Myocyte (in vitro differentiated cells): ENCODE measurements at regions not wholly inside any gene's neighbourhood (a gene's known extent, or its start where the extent isn't known, plus 50 kb on each side); places are given as distances from the start of the nearest gene placed in this dataset.

Source experiments
- DNase-seq: peaks from one replicate; pipeline ENCODE4 v3.0.0-alpha.2; 2012; ENCODE audit warnings: low read depth

DNA sequence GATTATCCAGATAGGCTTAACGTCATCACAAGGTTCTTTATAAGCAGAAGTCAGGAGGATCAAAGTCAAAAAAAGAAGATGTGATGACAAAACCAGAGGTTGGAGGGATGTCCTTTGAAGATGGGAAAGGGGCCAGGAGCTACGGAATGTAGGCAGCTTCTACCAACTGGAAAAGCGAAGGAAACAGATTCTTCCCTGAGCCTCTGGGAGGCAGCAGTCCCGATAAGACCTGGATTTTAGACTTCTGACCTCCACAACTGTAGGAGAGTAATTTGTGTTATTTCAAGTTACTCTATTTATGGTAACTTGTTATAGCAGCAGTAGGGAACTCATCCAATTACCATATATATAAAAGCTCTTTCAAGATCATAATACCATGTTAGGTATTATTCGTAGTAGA is 98.8 kb upstream of the MYCBP2 start:
- DNase-seq = no peak

DNA sequence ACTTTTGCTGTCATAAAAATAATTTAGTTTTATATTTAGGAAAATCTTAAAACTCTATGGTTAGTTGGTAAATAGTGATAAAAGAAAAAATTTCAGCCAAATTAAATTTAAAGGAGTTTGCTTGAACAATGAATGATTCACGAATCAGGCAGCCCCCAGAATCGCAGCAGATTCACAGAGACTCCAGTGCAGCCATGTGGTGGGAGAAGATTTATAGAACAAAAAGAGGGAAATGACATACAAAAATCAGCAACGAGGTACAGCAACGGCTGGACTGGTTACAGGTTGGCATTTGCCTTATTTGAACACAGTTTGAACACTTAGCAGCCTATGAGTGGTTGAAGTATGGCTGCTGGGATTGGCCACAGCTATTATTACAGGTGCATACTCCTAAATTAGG is 96.4 kb upstream of the MYCBP2 start:
- DNase-seq = no peak

DNA sequence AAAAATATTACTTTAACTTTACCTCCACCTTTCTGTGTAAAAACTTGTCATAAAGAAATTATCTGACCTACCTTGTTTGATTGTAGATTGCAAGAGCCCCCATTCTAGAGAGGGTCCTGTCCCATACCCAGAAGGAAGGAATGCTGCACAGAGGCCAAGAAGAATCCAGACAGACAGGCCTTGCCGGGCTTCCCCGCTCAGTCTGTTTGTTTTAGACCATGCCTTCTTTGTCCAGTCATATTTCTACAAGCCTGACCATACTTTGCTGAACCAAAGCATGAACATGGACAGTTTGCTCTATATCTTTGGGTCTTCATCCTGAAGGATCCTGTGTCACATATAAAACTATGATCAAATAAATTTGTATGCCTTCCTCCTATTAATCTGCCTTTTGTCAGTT is 95.8 kb upstream of the MYCBP2 start:
- no peak for DNase-seq

GRCh38 chr13:77417897-77418296 is 91.0 kb upstream of the MYCBP2 start:
- peak; percentile 1 for DNase-seq

DNA sequence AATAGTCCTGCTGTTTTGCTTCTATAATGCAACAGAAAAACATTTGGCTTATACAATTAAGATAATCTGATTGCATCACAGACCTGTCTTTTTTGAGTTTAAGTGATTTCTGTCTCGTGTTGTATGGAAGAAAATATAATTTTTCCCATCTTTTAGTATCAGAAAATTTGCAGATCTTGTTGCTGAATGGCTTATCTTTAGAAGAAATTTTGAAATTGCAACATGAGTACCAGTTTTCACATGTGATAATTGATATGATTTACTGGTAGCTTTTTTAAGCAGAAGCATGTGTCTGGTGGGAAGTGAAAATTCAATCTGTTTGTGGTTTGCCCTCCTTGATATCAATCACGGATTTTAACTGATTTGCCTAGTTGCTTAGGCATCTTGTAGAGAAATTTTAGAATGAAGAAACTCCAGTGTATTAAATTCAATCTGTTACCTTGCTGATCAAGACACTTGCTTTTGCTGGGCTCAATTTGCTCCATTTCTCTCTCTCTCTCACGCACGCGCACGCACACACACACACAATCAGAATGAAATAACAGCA is 89.8 kb upstream of the MYCBP2 start:
- DNase-seq = no peak

- no peak for DNase-seq
Observed at GRCh38 chr13:77415253-77416071, 88.6 kb upstream of the MYCBP2 start.

DNA sequence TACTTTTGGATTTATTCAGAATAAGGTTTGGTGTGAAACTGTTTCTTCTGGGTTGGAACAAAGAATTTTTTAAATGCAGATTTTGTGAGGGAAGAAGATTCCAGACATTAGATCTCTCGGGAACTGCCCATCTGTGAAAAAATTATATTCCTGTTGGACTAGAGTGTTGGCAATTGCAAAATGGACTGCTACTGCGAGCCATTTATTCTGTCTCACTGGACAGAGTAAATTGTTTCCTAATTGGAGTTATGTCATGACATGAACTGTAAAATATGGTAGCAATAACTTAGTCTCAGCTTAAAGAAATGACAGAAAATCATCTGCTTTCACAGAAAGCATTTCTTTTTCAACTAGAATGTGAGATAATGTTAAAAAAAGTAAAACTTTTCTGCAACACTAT is 86.0 kb upstream of the MYCBP2 start:
- no peak for DNase-seq

DNA sequence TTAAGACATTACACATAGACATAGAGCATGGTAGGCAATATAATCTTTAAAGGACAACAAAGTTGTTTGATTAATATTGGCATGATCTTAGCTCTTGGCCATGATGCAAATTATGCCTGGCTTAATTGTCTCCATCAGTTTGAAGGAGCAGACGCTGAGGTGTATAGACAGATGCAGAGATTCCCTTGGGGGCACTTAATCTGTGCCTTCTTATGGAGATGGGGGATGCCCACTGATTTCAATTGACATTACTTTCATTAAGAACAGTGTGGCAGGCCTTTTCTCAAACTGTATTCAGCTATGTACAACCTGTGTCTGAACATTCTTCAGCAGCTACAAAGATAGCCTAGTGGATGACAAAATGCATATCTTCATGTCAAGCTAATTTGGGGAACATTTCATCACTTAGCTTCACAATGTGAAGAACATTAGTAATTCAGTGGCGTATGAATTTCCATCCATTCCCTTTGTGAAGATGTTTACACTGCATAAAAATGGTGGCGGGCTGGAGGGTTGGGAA is 85.3 kb upstream of the MYCBP2 start:
- DNase-seq = no peak

DNA sequence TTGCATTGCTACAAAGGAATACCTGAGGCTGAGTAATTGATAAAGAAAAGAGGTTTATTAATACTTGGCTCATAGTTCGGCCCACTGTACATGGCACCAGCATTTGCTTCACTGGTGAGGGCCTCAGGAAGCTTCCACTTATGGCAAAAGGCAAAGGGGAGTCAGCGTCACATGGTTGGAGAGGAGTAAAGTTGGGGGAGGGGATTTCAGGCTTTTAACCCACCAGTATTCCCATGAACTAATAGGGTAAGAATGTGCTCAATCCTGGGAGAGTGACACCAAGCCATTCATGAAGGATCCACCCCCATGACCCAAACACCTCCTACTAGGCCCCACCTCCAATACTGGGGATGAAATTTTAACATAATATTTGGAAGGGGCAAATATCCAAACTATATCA is 82.5 kb upstream of the MYCBP2 start:
- DNase-seq = no peak

DNA sequence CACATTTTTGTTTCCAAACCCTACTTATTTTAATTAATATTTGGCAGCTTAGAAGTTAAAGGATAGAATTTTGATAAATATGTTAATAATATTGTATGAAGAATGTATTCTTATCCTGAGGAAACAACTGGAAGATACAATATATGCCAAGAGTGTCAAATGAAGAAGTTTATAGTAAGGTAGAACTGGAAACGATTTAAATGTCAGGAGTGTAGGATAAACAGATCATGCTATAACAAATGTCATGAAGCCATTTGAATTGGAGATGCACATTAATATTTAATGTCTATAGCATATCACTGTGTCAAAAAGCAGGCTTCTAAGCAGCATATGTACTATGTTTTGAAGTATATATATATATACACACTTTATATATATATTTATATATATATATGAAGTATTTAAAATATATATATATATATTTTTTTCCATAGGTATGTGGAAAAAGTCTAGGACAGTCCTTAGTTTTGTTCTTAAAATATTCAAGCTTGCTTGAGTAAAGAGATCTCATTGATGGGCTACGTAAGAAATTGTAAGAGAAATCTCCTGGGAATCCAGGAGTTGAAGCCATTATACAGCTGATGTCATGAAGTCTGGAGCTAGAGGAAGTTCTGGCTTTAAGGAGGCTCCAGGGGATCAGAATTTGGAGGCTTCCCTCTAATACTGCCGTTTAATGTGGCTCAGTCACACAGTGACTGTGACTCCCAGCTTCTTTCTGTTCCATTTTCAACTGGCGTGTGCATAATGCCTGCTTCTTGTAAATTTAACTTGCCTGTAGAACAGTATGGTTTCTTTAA is 79.9 kb upstream of the MYCBP2 start:
- DNase-seq = no peak

GRCh38 chr13:77398825-77399620 is 72.1 kb upstream of the MYCBP2 start:
- no peak for DNase-seq

DNA sequence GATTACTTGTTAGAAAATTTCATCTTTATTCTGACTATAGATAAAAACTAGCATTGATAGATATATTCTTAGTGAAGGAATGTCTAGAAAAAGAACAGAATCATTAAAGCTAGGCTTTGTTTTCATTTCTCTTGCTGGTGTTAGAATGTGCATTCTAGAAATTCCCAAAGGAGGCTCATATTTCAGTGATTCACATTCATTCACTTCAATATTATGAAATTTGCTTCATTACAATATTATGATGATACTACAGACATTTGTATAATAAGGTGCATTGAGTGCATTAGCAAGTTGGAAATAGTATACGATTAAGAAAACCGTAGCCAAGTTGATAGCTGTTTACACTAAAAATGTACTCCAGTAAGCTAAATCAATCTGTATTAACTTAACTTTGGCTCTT is 70.7 kb upstream of the MYCBP2 start:
- DNase-seq = peak; percentile 35

- DNase-seq = no peak
Observed at GRCh38 chr13:77391475-77391874, 64.6 kb upstream of the MYCBP2 start.

- no peak for DNase-seq
Observed at GRCh38 chr13:77390391-77390790, 63.5 kb upstream of the MYCBP2 start.

- no peak for DNase-seq
Observed at GRCh38 chr13:77389625-77390000, 62.7 kb upstream of the MYCBP2 start.

DNA sequence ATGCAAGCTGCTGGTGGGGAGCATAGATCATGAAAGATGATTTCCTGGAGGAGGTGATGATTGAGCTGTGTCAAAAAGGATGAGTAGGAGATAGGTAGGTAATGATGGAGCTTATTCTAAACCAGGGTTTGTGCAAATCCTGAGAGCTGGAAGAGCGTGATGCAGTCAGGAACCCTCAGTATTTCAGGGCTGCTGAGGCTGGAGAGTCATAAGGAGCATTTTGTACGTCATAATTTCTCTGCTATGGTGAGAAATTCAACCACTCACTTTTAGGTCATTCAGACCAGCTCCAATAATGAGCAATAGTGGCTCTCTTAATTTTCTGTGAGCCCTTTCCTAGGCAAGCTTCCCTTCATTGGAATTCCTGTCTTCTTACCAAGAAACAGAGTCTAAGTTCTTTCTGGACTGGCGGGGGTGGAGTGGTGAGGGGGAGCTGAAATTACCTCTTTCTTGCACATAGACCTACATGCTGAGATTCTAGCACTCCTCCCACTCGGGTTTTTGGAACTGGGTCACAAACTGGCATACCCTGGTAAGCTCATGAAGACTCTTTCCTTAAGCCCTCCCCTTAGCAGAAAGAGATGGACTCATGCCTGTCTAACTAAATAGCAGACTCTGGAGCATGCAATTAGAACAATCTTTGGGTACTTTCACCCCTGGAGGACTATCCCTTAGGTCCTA is 62.2 kb upstream of the MYCBP2 start:
- DNase-seq = no peak

DNA sequence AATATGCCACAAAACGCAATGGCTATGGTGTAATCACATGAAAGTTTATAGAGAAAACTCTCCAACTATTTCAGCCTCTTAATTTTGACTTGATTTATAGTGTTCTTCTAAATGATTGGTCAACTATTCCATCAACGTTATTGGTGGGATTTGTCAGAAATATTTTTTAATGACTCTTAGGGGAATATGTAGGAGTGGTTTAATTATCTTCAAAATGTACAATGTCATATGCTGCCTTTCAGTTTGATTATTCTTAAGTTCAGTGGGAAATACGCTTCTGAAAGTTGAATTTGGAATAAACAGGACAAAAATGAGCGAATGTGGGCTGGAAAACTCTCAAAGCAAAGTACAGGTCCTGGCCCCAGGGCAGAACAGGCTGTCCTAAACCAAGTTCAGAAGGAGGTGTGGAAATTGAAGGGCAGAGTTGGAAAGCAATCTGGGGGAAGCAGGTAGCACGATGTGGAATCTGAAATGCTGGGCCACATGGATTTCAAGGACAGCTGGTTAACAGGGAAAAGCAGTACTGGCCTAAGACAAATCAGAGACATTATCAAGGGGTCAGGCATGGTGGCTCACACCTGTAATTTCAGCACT is 60.8 kb upstream of the MYCBP2 start:
- no peak for DNase-seq

DNA sequence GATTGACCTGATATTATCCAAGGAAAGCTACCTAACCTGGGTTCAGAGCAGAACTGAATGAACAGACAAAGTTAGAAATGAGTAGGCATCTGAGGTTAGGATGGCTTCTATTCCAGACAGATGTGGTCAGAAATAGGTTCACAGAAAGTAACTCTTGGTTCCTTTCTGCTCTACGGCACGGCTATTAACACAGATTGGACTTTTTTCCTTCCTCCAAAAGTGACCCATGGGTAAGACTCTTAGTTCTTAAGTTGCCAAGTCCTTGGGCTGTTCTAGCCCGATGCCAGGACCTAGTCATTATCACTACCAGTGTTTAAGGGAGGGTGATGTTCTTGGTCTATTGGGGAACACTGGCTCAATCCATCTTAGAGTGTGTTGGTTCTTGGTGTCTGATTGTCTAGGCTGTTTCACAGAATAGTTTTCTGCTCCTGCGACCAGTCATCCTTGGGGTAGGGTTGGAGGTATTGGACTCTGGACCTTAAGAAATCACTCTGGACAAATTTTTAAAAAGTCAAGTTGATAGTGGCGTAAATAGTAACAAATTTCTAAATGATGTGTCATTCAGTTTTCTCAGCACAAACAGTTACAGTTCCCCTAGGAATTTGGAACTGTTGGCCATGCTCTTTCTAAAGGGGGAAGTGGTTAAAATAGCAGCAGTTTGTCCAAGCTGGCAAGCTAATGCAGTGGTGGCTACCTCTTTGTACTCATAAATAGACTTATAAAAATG is 60.1 kb upstream of the MYCBP2 start:
- DNase-seq = peak; percentile 75

DNA sequence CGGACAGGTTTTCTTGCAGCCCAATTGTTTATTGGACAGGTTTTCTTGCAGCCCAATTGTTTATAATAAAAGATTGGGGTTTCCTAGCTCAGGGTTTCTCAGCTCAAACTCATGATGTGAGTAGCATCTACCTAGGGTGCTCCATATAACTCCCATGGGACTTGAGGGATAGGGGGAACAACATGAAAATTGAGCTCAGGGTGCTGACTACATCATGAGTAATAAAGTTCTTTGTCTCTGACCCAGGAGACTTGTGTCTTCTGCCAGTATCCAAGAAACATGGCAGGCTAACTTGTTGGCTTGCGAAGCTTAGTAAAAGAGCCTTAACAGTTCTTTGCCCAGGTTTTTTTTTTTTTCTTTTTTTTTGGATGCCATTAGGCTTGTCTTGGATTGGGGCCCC is 59.2 kb upstream of the MYCBP2 start:
- no peak for DNase-seq

GRCh38 chr13:77384999-77385398 is 58.1 kb upstream of the MYCBP2 start:
- DNase-seq = no peak
